ENCODE measurements at regions not wholly inside any gene's neighbourhood (a gene's known extent, or its start where the extent isn't known, plus 50 kb on each side); places are given as distances from the start of the nearest gene placed in this dataset.
"Not testable (repeated sequence)": the region's sequence is repeated elsewhere in the genome, so short reads cannot be mapped to it uniquely, and the experiment has no call there.

- DNase-seq (ENCODE audit: low read depth in 1 of 2, low spot score in 1 of 2) (no peak), FAIRE-seq (no peak), ATAC-seq (no peak; a peak in 1 of 6 replicates)
- ChIA-PET CTCF (interaction anchor here (1.2 kb wide), 1 partner anchor 62 kb away, joined by 4 read pairs; no protein-coding TSS in a partner anchor), POLR2A (no interaction called here)
- no peak overlapping the region for H3K27ac ChIP-seq
- TF ChIP-seq FOSB (CRISPR knock-in tag; IDR thresholded peaks at IDR 0.05) (no peak), CBX2 (IDR thresholded peaks at IDR 0.05; ENCODE audit: borderline replicate concordance, low read depth) (no peak), BCL3 (IDR thresholded peaks at IDR 0.05) (no peak), FOSL2 (IDR thresholded peaks at IDR 0.05) (no peak), FOSL2 (CRISPR knock-in tag; IDR thresholded peaks at IDR 0.05) (no peak), HOXA7 (CRISPR knock-in tag; IDR thresholded peaks at IDR 0.05) (no peak), PHF8 (IDR thresholded peaks at IDR 0.05; ENCODE audit: borderline replicate concordance, low read depth) (no peak), RFX5 (IDR thresholded peaks at IDR 0.05) (no peak), ATOH8 (CRISPR knock-in tag; IDR thresholded peaks at IDR 0.05; ENCODE audit: low read depth) (no peak), JUNB (IDR thresholded peaks at IDR 0.05) (no peak), ESRRA (IDR thresholded peaks at IDR 0.05; ENCODE audit: borderline replicate concordance, low read length) (no peak), MAZ (IDR thresholded peaks at IDR 0.05; ENCODE audit: borderline replicate concordance, low read depth, low read length) (no peak)
- no peaks in the 10 kb centered on the region for H3K4me1 ChIP-seq
- H3K9me3 ChIP-seq: no peaks in the 10 kb centered on the region
- H3K4me2 ChIP-seq: no peak overlapping the region
- no peak overlapping the region for H3K4me3 ChIP-seq
- WGBS (ENCODE audit: missing lambda C conversion rate): 10% methylated on average over 2 of the region's 5 CpGs
Measured at GRCh38 chr14:105882626-105883025, 356.2 kb downstream of the TMEM121 start.

GRCh38 chr14:105883066-105884005 is 357.0 kb downstream of the TMEM121 start:
- no peaks in the 10 kb centered on the region for H3K9me3 ChIP-seq
- CTCF ChIA-PET: interaction anchor here (1.2 kb wide), 1 partner anchor 62 kb away, joined by 4 read pairs; no protein-coding TSS in a partner anchor
- no peak overlapping the region for H3K4me3 ChIP-seq
- H3K27ac ChIP-seq: no peak overlapping the region
- no peak; a peak in 1 of 6 replicates for ATAC-seq
- H3K4me2 ChIP-seq: no peak overlapping the region
- no peaks in the 10 kb centered on the region for H3K4me1 ChIP-seq
- FAIRE-seq: no peak
- POLR2A ChIA-PET: no interaction called here
- no peak for DNase-seq (ENCODE audit: low read depth in 1 of 2, low spot score in 1 of 2)
- 38% methylated on average over 10 of the region's 17 CpGs for WGBS (ENCODE audit: missing lambda C conversion rate)
- TF ChIP-seq CTCF (IDR thresholded peaks at IDR 0.05) (no peak), EHMT2 (IDR thresholded peaks at IDR 0.05; ENCODE audit: low read depth) (no peak), HOXB13 (CRISPR knock-in tag; IDR thresholded peaks at IDR 0.05; ENCODE audit: low read depth) (no peak), NFE2L2 (conservative IDR thresholded peaks at IDR 0.05; ENCODE audit: low read length) (no peak), CHD2 (IDR thresholded peaks at IDR 0.05; ENCODE audit: low read length, partially characterized antibody) (no peak)

GRCh38 chr14:105884192-105884807 is 357.9 kb downstream of the TMEM121 start:
- H3K9me3 ChIP-seq; H3K4me1 ChIP-seq; FAIRE-seq; DNase-seq (ENCODE audit: low read depth in 1 of 2, low spot score in 1 of 2); CTCF ChIA-PET; ATAC-seq; POLR2A ChIA-PET; H3K4me2 ChIP-seq; H3K27ac ChIP-seq; H3K4me3 ChIP-seq: not testable (repeated sequence)
- WGBS (ENCODE audit: missing lambda C conversion rate): 46% methylated on average over 11 of the region's 17 CpGs
